Thoracic aorta (tissue), 2 donors: ENCODE measurements at regions not wholly inside any gene's neighbourhood (a gene's known extent, or its start where the extent isn't known, plus 50 kb on each side); places are given as distances from the start of the nearest gene placed in this dataset.

Experiments
- ATAC-seq: fragments of 150-250 bp; one replicate; pipeline ENCODE4 v1.8.0; 2017; ENCODE audit warnings: low read depth; ENCODE audit not compliant: insufficient number of reproducible peaks, low FRiP score
- DNase-seq: peaks from one replicate; pipeline ENCODE4 v3.0.0-alpha.2; 2020; ENCODE audit warnings: low spot score
- H3K27ac ChIP-seq, 2 donors: fragments of 200-600 bp; sonication (generic); 1 replicate in 1 of 2; 2 replicates in 1 of 2; pipeline ENCODE4 v1.5.1; 2016; ENCODE audit warnings: mild to moderate bottlenecking in 2 of 2, moderate library complexity in 2 of 2
- H3K27me3 ChIP-seq: fragments of 200-600 bp; sonication (generic); replicated peaks from 2 replicates; pipeline ENCODE4 v1.6.0; 2016; ENCODE audit warnings: mild to moderate bottlenecking; ENCODE audit not compliant: insufficient read depth
- H3K36me3 ChIP-seq: fragments of 200-600 bp; sonication (generic); one replicate; pipeline ENCODE4 v1.5.1; 2016
- H3K4me1 ChIP-seq, 2 donors: fragments of 200-600 bp; sonication (generic); 1 replicate in 1 of 2; 2 replicates in 1 of 2; pipeline versions ENCODE4 v1.5.1 to v1.6.0; 2016; ENCODE audit warnings: low read depth in 2 of 2, mild to moderate bottlenecking in 1 of 2; ENCODE audit not compliant: control insufficient read depth in 1 of 2
- H3K4me3 ChIP-seq: fragments of 200-600 bp; sonication (generic); 2 replicates; pipeline ENCODE4 v1.5.1; 2016; ENCODE audit warnings: mild to moderate bottlenecking
- H3K9me3 ChIP-seq: fragments of 200-600 bp; sonication (generic); 2 replicates; pipeline ENCODE4 v1.5.1; 2016
- CTCF ChIP-seq: fragments of 200-600 bp; sonication (generic); IDR thresholded peaks from one replicate; pipeline ENCODE4 v1.5.1; 2019; ENCODE audit warnings: antibody characterized with exemption

GRCh38 chr6:16048221-16048620 lies 80.7 kb upstream of the MYLIP start:
- no peak overlapping the region for H3K27ac ChIP-seq
- H3K9me3 ChIP-seq, result no peaks in the 10 kb centered on the region
- no peaks in the 10 kb centered on the region for H3K27me3 ChIP-seq
- DNase-seq (no peak), ATAC-seq (no peak)
- no peak overlapping the region for H3K4me3 ChIP-seq
- H3K36me3 ChIP-seq, result no peaks in the 10 kb centered on the region
- H3K4me1 ChIP-seq, result no peaks in the 10 kb centered on the region
- TF ChIP-seq CTCF, result no peak

GRCh38 chr6:16047435-16047990 lies 81.4 kb upstream of the MYLIP start:
- no peak for TF ChIP-seq CTCF
- no peaks in the 10 kb centered on the region for H3K36me3 ChIP-seq
- no peaks in the 10 kb centered on the region for H3K27me3 ChIP-seq
- H3K4me3 ChIP-seq, result no peak overlapping the region
- ATAC-seq (no peak), DNase-seq (no peak)
- no peaks in the 10 kb centered on the region for H3K4me1 ChIP-seq
- no peaks in the 10 kb centered on the region for H3K9me3 ChIP-seq
- H3K27ac ChIP-seq, result no peak overlapping the region

- Histone ChIP-seq H3K9me3 (no peaks in the 10 kb centered on the region), H3K27ac (no peak overlapping the region), H3K36me3 (no peaks in the 10 kb centered on the region), H3K4me3 (no peak overlapping the region), H3K27me3 (no peaks in the 10 kb centered on the region), H3K4me1 (no peaks in the 10 kb centered on the region)
- no peak for ATAC-seq
- TF ChIP-seq CTCF, result no peak
- DNase-seq, result no peak
Observed at GRCh38 chr6:16045238-16045637, 83.6 kb upstream of the MYLIP start.

DNA sequence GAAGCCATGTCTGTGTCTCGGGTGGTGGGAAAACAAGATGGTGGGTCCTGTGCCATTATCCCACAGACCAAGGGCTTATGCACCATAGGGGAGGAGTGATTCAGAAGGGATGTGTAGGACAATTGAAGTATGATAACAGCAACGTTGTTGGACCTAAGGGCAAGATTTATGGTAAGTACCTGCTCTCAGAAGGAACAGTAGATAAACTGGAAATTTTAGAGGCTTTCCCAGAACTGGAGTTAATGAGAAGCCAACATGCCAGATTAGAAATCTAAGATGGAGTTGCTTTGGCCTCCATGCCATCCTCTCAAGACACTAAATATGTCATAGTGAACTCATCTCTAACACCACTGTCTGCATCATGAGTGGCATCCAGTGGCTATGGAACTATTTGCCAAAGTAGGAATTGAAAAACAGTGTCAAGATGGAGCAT lies 84.7 kb upstream of the MYLIP start:
- no peak for TF ChIP-seq CTCF
- Histone ChIP-seq H3K4me3 (no peak overlapping the region), H3K36me3 (no peaks in the 10 kb centered on the region), H3K4me1 (no peaks in the 10 kb centered on the region), H3K27ac (no peak overlapping the region), H3K9me3 (no peaks in the 10 kb centered on the region), H3K27me3 (no peaks in the 10 kb centered on the region)
- DNase-seq (no peak), ATAC-seq (no peak)

DNA sequence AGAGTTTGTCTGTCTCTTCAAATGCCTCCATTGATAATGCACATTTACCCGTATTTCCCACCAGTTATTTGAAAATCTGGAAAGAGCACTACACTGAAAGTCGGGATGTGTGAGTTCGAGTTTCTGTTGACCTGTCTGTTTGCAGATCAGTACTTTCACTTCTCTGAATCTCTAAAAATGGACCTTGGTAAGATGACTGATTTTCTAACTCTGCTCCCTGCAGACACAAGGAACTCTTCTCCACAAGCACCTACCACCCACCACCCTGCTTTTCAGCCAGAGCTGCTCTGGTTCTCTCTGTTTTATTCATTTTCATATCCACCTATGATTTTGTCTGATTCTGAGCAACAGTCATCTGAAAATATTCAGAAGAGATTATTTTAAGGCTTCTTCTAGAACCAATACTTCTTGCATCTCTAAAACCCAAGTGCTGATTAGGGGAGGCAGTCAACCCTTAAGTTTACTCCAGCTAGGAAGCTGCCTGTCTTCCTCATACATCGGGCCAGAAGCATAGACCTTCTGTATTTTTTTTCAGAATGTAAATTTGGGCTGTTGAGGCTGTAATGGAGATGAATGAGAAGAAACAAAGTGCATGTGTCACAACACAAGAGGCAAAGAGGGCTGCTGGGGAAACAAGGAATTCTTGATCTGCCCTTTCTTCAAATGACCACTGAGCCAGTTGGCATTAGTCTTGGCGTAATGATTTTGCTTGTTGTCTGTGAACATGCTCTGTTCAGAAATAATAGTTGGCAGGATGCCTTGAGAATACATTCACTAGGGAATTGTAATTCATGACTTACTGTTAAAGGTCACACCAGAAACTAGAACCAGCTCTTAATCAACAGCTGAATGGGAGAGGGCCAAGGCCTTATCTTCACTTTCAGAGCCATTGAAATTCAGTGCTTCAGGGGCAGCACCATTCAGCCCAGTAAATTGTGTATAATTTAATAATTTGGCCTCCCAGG lies 85.4 kb upstream of the MYLIP start:
- no peaks in the 10 kb centered on the region for H3K27me3 ChIP-seq
- no peaks in the 10 kb centered on the region for H3K4me1 ChIP-seq
- TF ChIP-seq CTCF, result no peak

More for the DNA sequence above, 85.4 kb upstream of the MYLIP start:
- no peak overlapping the region for H3K27ac ChIP-seq
- no peaks in the 10 kb centered on the region for H3K9me3 ChIP-seq
- DNase-seq (no peak), ATAC-seq (no peak)
- H3K4me3 ChIP-seq, result no peak overlapping the region
- no peaks in the 10 kb centered on the region for H3K36me3 ChIP-seq
